Thyroid gland (tissue), 4 donors: ENCODE measurements at regions not wholly inside any gene's neighbourhood (a gene's known extent, or its start where the extent isn't known, plus 50 kb on each side); places are given as distances from the start of the nearest gene placed in this dataset.
"Not testable (repeated sequence)": the region's sequence is repeated elsewhere in the genome, so short reads cannot be mapped to it uniquely, and the experiment has no call there.

Experiments
- POLR2A ChIP-seq, 2 donors: fragments of 450-650 bp; IDR thresholded peaks; one replicate each; pipeline ENCODE4 v1.6.1; 2017; ENCODE audit warnings: antibody characterized with exemption in 2 of 2, mild to moderate bottlenecking in 2 of 2, moderate library complexity in 1 of 2
- TF ChIP-seq, protein P1 (sequence below), 6 experiments: fragments of 200-600 bp in 3 of 6; fragments of 450-650 bp in 3 of 6; sonication (generic) in 3 of 6; IDR thresholded peaks; one replicate each; pipeline ENCODE4 v1.5.1; 2016 to 2019; ENCODE audit warnings: antibody characterized with exemption in 6 of 6, mild to moderate bottlenecking in 2 of 6, inconsistent platforms in 1 of 6, moderate library complexity in 1 of 6

DNA sequence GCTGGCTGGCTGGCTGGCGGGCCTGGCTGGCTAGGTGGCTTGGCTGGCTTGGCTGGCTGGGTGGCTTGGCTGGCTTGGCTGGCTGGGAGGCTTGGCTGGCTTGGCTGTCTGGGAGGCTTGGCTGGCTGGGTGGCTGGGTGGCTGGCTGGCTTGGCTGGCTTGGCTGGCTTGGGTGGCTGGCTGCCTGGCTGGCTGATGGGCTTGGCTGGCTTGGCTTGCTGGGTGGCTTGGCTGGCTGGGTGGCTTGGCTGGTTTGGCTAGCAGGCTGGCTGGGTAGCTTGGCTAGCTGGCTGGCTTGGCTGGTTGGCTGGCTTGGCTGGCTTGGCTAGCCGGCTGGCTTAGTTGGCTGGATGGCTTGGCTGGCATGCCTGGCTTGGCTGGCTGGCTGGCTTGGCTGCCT is 2834.1 kb downstream of the RPIA start:
- TF ChIP-seq, protein P1, sequence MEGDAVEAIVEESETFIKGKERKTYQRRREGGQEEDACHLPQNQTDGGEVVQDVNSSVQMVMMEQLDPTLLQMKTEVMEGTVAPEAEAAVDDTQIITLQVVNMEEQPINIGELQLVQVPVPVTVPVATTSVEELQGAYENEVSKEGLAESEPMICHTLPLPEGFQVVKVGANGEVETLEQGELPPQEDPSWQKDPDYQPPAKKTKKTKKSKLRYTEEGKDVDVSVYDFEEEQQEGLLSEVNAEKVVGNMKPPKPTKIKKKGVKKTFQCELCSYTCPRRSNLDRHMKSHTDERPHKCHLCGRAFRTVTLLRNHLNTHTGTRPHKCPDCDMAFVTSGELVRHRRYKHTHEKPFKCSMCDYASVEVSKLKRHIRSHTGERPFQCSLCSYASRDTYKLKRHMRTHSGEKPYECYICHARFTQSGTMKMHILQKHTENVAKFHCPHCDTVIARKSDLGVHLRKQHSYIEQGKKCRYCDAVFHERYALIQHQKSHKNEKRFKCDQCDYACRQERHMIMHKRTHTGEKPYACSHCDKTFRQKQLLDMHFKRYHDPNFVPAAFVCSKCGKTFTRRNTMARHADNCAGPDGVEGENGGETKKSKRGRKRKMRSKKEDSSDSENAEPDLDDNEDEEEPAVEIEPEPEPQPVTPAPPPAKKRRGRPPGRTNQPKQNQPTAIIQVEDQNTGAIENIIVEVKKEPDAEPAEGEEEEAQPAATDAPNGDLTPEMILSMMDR (IDR thresholded peaks at IDR 0.05): not testable (repeated sequence)
- TF ChIP-seq POLR2A (IDR thresholded peaks at IDR 0.05): not testable (repeated sequence)
